OCI-LY1 (cell line): ENCODE measurements at regions not wholly inside any gene's neighbourhood (a gene's known extent, or its start where the extent isn't known, plus 50 kb on each side); places are given as distances from the start of the nearest gene placed in this dataset.
"Not testable (repeated sequence)": the region's sequence is repeated elsewhere in the genome, so short reads cannot be mapped to it uniquely, and the experiment has no call there.

Experiments used
- H2AFZ ChIP-seq: fragments of 200-600 bp; sonication (generic), shearing (Covaris generic); 2 replicates; pipeline ENCODE4 v1.6.0; 2014; ENCODE audit warnings: antibody characterized with exemption, mild to moderate bottlenecking, low read length
- H3F3A ChIP-seq: fragments of 200-600 bp; sonication (generic), shearing (Covaris generic); 2 replicates; pipeline ENCODE4 v1.6.0; 2014; ENCODE audit warnings: mild to moderate bottlenecking, antibody characterized with exemption, low read length, moderate library complexity; ENCODE audit not compliant: insufficient read depth
- H3K27ac ChIP-seq: fragments of 200-600 bp; sonication (generic); 2 replicates; pipeline ENCODE4 v1.5.1; 2014; ENCODE audit warnings: low read length, mixed run types, mild to moderate bottlenecking, low read depth; ENCODE audit not compliant: poor library complexity, severe bottlenecking
- H3K27me3 ChIP-seq: fragments of 200-600 bp; sonication (generic); 2 replicates; pipeline ENCODE4 v1.6.0; 2014; ENCODE audit warnings: antibody characterized with exemption, mild to moderate bottlenecking, low read length, moderate library complexity; ENCODE audit not compliant: insufficient read depth
- H3K36me3 ChIP-seq: fragments of 200-600 bp; sonication (generic); 2 replicates; pipeline ENCODE4 v1.6.1; 2014; ENCODE audit warnings: mild to moderate bottlenecking, antibody characterized with exemption, low read length, moderate library complexity, mixed read lengths; ENCODE audit not compliant: insufficient read depth
- H3K4me1 ChIP-seq: fragments of 200-600 bp; sonication (generic); 2 replicates; pipeline ENCODE4 v1.5.1; 2014; ENCODE audit warnings: mild to moderate bottlenecking, low read length, moderate library complexity; ENCODE audit not compliant: insufficient read depth, severe bottlenecking
- H3K4me2 ChIP-seq: fragments of 200-600 bp; sonication (generic), shearing (Covaris generic); 2 replicates; pipeline ENCODE4 v1.6.1; 2014; ENCODE audit warnings: low read length
- H3K4me3 ChIP-seq: fragments of 200-600 bp; sonication (generic); 2 replicates; pipeline ENCODE4 v1.5.1; 2014; ENCODE audit warnings: low read length, low read depth, mild to moderate bottlenecking, mixed read lengths; ENCODE audit not compliant: poor library complexity, severe bottlenecking
- H3K79me2 ChIP-seq: fragments of 200-600 bp; shearing (Covaris generic); 2 replicates; pipeline ENCODE4 v1.6.1; 2016; ENCODE audit warnings: mixed run types, low read length, mixed read lengths; ENCODE audit not compliant: insufficient read depth
- H3K9ac ChIP-seq: fragments of 200-600 bp; sonication (generic), shearing (Covaris generic); 2 replicates; pipeline ENCODE4 v1.6.1; 2014; ENCODE audit warnings: mild to moderate bottlenecking, low read length, mixed read lengths
- H3K9me2 ChIP-seq: fragments of 200-600 bp; sonication (generic), shearing (Covaris generic); 2 replicates; pipeline ENCODE4 v1.6.1; 2014; ENCODE audit warnings: low read depth, mild to moderate bottlenecking, low read length, mixed read lengths
- H3K9me3 ChIP-seq: fragments of 200-600 bp; shearing (Covaris generic); 2 replicates; pipeline ENCODE4 v1.6.1; 2014; ENCODE audit warnings: low read length, mixed read lengths
- H4K20me1 ChIP-seq: fragments of 200-600 bp; sonication (generic), shearing (Covaris generic); 2 replicates; pipeline ENCODE4 v1.6.0; 2016; ENCODE audit warnings: mild to moderate bottlenecking, low read length; ENCODE audit not compliant: insufficient read depth
- CTCF ChIP-seq: fragments of 200-600 bp; sonication (generic), shearing (Covaris generic); IDR thresholded peaks from 2 replicates; pipeline ENCODE4 v1.5.1; 2017; ENCODE audit warnings: mild to moderate bottlenecking, antibody characterized with exemption, low read length, moderate library complexity, mixed read lengths
- EZH2 ChIP-seq: fragments of 200-600 bp; sonication (generic), shearing (Covaris generic); IDR thresholded peaks from 2 replicates; pipeline ENCODE4 v1.8.0; 2017; ENCODE audit warnings: borderline replicate concordance, mixed run types, mild to moderate bottlenecking, antibody characterized with exemption, low read length, moderate library complexity, mixed read lengths

GRCh38 chr10:4240608-4241197, 455.7 kb upstream of the KLF6 start:
- no peaks in the 10 kb centered on the region for H3K9me2 ChIP-seq
- H3K9me3 ChIP-seq, result no peaks in the 10 kb centered on the region
- no peak overlapping the region for H3K27ac ChIP-seq
- TF ChIP-seq EZH2 (no peak), CTCF (no peak)
- H3K4me3 ChIP-seq, result no peak overlapping the region
- H4K20me1 ChIP-seq, result no peaks in the 10 kb centered on the region
- H2AFZ ChIP-seq, result no peak overlapping the region
- no peaks in the 10 kb centered on the region for H3K27me3 ChIP-seq
- no peaks in the 10 kb centered on the region for H3K4me1 ChIP-seq
- no peak overlapping the region for H3K4me2 ChIP-seq
- H3F3A ChIP-seq, result no peaks in the 10 kb centered on the region
- H3K79me2 ChIP-seq, result no peaks in the 10 kb centered on the region
- H3K9ac ChIP-seq, result no peak overlapping the region
- H3K36me3 ChIP-seq, result no peaks in the 10 kb centered on the region

GRCh38 chr10:4239186-4239585, 454.2 kb upstream of the KLF6 start:
- H3K4me1 ChIP-seq, result no peaks in the 10 kb centered on the region
- no peaks in the 10 kb centered on the region for H3K79me2 ChIP-seq
- no peaks in the 10 kb centered on the region for H4K20me1 ChIP-seq
- H3K4me3 ChIP-seq, result no peak overlapping the region
- H3F3A ChIP-seq, result no peaks in the 10 kb centered on the region
- H3K9me2 ChIP-seq, result no peaks in the 10 kb centered on the region
- H3K36me3 ChIP-seq, result no peaks in the 10 kb centered on the region
- H3K27ac ChIP-seq, result no peak overlapping the region
- TF ChIP-seq EZH2, result no peak
- TF ChIP-seq CTCF, result no peak
- no peak overlapping the region for H3K9ac ChIP-seq
- no peak overlapping the region for H3K4me2 ChIP-seq
- H2AFZ ChIP-seq, result no peak overlapping the region
- H3K27me3 ChIP-seq, result no peaks in the 10 kb centered on the region
- H3K9me3 ChIP-seq, result no peaks in the 10 kb centered on the region

GRCh38 chr10:4236905-4237304, 451.9 kb upstream of the KLF6 start:
- H3K79me2 ChIP-seq, H3F3A ChIP-seq, H3K9me3 ChIP-seq, H3K27me3 ChIP-seq, H3K36me3 ChIP-seq, H3K27ac ChIP-seq, H3K4me2 ChIP-seq, H3K4me1 ChIP-seq, H3K9me2 ChIP-seq, H4K20me1 ChIP-seq, H3K4me3 ChIP-seq, H2AFZ ChIP-seq, H3K9ac ChIP-seq: not testable (repeated sequence)

- Histone ChIP-seq H3K4me1 (no peaks in the 10 kb centered on the region), H3K36me3 (no peaks in the 10 kb centered on the region), H2AFZ (no peak overlapping the region), H3F3A (no peaks in the 10 kb centered on the region), H3K27me3 (no peaks in the 10 kb centered on the region), H3K4me2 (no peak overlapping the region), H3K79me2 (no peaks in the 10 kb centered on the region), H4K20me1 (no peaks in the 10 kb centered on the region), H3K9me2 (no peaks in the 10 kb centered on the region), H3K4me3 (no peak overlapping the region), H3K9me3 (no peaks in the 10 kb centered on the region), H3K9ac (no peak overlapping the region), H3K27ac (no peak overlapping the region)
- TF ChIP-seq CTCF (no peak), EZH2 (no peak)
Measured at GRCh38 chr10:4234661-4235060, 449.7 kb upstream of the KLF6 start.
